ENCODE measurements at regions not wholly inside any gene's neighbourhood (a gene's known extent, or its start where the extent isn't known, plus 50 kb on each side); places are given as distances from the start of the nearest gene placed in this dataset.
"Not testable (repeated sequence)": the region's sequence is repeated elsewhere in the genome, so short reads cannot be mapped to it uniquely, and the experiment has no call there.

DNA sequence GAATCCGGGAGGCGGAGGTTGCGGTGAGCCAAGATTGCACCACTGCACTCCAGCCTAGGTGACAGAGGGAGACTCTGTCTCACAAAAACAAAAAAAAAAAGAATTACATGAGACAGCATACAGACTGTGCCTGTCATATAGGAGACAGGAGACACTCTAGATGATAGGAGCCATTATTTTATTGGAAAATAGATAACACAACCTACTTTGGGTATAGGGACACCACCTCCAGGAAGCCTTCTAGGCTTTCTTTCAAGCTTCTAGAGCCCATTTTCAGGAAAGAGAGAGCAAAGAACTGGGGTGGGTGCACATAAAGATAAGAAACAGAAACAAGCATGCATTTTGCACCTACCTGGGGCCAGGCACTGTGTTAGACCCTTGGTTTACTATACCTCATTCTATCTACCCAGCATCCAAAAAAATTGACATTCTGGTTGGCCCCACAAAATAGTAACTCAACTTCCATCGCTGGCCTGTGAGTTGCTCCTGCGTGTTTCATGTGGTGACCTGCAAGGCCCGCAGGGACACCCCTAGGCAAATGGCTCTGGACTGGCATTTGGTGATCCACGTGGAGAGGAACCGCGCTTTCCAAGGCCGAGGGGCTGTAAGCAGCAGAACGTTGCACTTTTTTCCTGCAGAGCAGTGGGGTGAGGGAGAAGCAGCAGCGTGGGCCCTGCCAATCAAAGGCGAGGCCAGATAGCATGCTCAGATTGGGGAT lies 57.1 kb upstream of the CACUL1 start:
- in situ Hi-C loops (cut with MboI; ENCODE audit: low sequenced_read_pairs, unreplicated experiment) = no loop called here
- TF ChIP-seq, protein P1, sequence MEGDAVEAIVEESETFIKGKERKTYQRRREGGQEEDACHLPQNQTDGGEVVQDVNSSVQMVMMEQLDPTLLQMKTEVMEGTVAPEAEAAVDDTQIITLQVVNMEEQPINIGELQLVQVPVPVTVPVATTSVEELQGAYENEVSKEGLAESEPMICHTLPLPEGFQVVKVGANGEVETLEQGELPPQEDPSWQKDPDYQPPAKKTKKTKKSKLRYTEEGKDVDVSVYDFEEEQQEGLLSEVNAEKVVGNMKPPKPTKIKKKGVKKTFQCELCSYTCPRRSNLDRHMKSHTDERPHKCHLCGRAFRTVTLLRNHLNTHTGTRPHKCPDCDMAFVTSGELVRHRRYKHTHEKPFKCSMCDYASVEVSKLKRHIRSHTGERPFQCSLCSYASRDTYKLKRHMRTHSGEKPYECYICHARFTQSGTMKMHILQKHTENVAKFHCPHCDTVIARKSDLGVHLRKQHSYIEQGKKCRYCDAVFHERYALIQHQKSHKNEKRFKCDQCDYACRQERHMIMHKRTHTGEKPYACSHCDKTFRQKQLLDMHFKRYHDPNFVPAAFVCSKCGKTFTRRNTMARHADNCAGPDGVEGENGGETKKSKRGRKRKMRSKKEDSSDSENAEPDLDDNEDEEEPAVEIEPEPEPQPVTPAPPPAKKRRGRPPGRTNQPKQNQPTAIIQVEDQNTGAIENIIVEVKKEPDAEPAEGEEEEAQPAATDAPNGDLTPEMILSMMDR (IDR thresholded peaks at IDR 0.05; ENCODE audit: borderline replicate concordance, control extremely low read depth, extremely low read depth, insufficient read depth, missing control alignments) = no peak
- DNase-seq (ENCODE audit: low spot score) = no peak

DNA sequence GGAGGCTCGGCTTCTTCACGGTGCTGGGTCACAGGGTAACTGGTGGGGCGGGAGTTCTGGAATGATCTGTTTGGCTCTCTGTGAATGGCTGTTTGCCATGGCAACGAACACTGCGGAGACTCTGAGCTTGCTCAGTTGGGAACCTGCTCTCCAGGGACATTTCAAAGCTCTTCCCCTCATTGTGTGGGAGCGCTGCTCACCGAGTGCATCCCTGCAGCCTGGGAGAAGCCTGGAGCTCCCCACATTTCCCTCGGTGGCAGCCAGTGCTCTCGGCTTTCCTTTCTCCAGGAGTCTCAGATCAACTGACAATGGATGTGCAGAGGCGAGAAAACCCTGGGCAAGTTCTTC lies 57.6 kb upstream of the CACUL1 start:
- in situ Hi-C loops (cut with MboI; ENCODE audit: low sequenced_read_pairs, unreplicated experiment) = no loop called here
- TF ChIP-seq, protein P1 (IDR thresholded peaks at IDR 0.05; ENCODE audit: borderline replicate concordance, control extremely low read depth, extremely low read depth, insufficient read depth, missing control alignments) = no peak
- DNase-seq (ENCODE audit: low spot score) = no peak

DNA sequence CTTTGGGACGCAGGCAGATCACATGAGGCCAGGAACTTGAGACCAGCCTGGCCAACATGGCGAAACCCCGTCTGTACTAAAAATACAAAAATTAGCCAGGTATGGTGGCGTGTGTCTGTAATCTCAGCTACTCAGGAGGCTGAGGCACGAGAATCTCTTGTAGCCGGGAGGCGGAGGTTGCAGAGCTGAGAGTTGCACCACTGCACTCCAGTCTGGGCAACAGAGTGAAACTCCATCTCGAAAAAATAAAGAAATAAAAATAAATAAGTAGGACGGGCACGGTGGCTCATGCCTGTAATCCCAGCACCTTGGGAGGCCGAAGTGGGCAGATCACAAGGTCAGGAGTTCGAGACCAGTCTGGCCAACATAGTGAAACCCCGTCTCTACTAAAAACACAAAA lies 58.2 kb upstream of the CACUL1 start:
- DNase-seq (ENCODE audit: low spot score); in situ Hi-C loops (cut with MboI; ENCODE audit: low sequenced_read_pairs, unreplicated experiment): not testable (repeated sequence)

DNA sequence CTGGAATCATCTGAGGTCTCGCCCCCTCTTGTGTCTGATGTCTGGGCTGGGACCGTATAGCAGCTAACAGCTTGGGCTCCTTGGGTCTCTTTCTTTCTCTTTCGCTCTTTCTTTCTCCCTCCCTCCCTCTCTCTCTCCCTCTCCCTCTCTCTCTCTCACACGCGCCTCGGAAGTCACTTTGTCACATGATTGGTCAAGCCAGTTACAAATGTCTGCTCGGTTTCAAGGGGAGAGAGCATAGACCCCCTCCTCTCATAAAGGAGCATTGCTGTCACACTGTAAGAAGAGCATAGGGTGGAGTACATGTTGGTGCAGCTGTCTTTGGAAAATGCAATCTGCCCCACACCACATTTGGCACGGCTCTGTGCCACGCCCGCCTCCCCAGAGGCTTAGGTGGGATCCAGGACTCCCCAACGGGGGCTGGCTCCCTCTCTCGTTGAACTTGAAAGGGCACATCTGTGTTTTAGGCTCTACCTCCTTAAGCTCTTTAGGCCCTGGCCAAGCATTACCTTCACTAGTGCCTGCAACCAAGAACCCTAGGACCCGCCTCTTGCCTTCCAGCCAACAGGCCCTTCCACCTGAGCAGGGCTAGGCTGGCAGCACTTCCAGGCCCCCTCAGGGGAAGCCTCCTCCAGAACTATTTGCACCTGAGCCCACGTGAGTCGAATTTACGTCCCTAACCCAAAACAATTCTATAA lies 61.9 kb upstream of the CACUL1 start:
- TF ChIP-seq, protein P1 (IDR thresholded peaks at IDR 0.05; ENCODE audit: borderline replicate concordance, control extremely low read depth, extremely low read depth, insufficient read depth, missing control alignments) = no peak
- DNase-seq (ENCODE audit: low spot score) = no peak
- in situ Hi-C loops (cut with MboI; ENCODE audit: low sequenced_read_pairs, unreplicated experiment) = no loop called here

DNA sequence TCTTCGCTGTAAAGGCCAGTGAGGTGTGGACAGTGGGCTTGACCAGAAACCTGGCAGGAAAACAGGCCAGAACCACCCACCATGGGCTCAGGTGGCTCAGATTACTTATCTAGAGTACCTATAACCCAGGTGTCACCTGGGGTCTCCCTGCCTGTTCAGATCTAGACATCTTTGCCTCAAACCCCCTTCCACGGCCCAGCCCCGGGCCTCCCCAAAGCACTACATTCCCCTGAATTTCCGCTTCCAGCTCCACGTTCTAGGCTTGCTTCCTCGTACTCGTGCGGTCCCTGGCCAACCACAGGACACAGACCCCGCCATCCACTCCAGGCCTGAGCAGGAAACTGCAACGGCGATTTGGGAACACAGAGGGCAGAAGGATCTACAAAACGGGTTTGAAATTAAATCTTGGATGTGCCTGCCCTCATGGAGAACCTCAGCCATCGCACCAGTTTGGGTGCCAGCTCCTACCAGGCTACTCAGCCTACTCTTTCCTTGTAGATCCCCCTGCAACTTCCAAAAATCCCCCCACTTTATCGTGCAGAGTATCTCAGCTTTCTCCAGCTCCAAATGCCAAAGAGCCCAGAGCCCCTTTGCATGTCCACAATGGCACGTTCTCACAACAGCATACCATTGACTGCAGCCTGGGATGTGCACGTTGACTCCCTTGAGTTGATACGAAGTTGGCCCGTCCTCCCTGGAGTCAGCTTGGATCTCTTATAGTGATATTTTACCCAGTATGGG lies 62.7 kb upstream of the CACUL1 start:
- no peak for DNase-seq (ENCODE audit: low spot score)
- in situ Hi-C loops (cut with MboI; ENCODE audit: low sequenced_read_pairs, unreplicated experiment) = no loop called here
- TF ChIP-seq, protein P1 (IDR thresholded peaks at IDR 0.05; ENCODE audit: borderline replicate concordance, control extremely low read depth, extremely low read depth, insufficient read depth, missing control alignments) = no peak

DNA sequence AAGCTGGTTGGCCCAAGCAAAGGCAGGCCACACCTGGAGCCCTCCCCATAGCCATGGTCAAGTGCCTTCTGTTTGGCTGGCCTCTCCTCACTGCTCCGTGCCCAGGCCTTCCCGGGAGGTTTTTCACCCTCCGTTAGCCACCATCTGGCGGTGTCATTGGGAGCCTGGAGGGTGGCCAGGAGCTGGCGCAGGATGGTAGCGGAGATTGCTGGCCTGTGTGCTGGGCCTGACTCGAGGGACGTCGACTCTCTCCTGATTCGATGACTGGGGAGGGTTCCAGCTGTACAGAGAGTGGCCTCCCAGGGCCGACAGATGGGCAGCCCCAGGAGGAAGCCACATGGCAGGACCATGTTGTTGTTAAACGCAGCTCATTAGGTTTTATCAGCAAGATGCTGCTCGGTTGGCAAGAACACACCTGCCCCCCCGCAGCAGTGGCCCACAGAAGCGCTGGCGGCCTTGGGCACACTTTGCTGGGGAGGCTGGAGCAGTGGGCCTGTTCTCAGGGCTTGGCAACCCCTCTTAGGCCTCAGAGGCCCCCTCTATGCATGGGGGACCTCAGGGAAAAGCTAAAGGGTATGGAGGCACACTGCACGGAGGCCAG lies 64.0 kb upstream of the CACUL1 start:
- DNase-seq (ENCODE audit: low spot score) = no peak
- TF ChIP-seq, protein P1 (IDR thresholded peaks at IDR 0.05; ENCODE audit: borderline replicate concordance, control extremely low read depth, extremely low read depth, insufficient read depth, missing control alignments) = no peak
- in situ Hi-C loops (cut with MboI; ENCODE audit: low sequenced_read_pairs, unreplicated experiment) = no loop called here

All from GM13976 (cell line).